ENCODE measurements at regions not wholly inside any gene's neighbourhood (a gene's known extent, or its start where the extent isn't known, plus 50 kb on each side); places are given as distances from the start of the nearest gene placed in this dataset.

- TF ChIP-seq POLR2AphosphoS5 (IDR thresholded peaks at IDR 0.05) (no peak), POLR2A (IDR thresholded peaks at IDR 0.05) (no peak)
Observed at GRCh38 chr6:119511024-119511423, 161.5 kb upstream of the MAN1A1 start.

Data from gastroesophageal sphincter (tissue), 2 donors.